ENCODE measurements at regions not wholly inside any gene's neighbourhood (a gene's known extent, or its start where the extent isn't known, plus 50 kb on each side); places are given as distances from the start of the nearest gene placed in this dataset.
"Not testable (repeated sequence)": the region's sequence is repeated elsewhere in the genome, so short reads cannot be mapped to it uniquely, and the experiment has no call there.

- H3K27me3 Mint-ChIP-seq, result no peaks in the 10 kb centered on the region
- Histone ChIP-seq H3K36me3 (ENCODE audit: insufficient read depth, low read length) (no peaks in the 10 kb centered on the region), H3K4me1 (ENCODE audit: insufficient read depth, low read length) (no peaks in the 10 kb centered on the region), H3K27me3 (ENCODE audit: insufficient read depth, low read length) (no peaks in the 10 kb centered on the region), H3K27ac (ENCODE audit: low read depth, low read length) (no peak overlapping the region), H3K4me3 (ENCODE audit: low read length in 2 of 2) (no peak overlapping the region), H3K9me3 (ENCODE audit: control insufficient read depth in 1 of 2, low read length in 2 of 2) (peaks cover 0 to 3% of the 10 kb centered on the region in 2 donors)
- CTCF ChIA-PET (ENCODE audit: partially characterized antibody), result no interaction called here
- no peaks in the 10 kb centered on the region for H3K4me1 Mint-ChIP-seq
- H3K27ac Mint-ChIP-seq, result no peak overlapping the region
- no peaks in the 10 kb centered on the region for H3K36me3 Mint-ChIP-seq
- POLR2A ChIA-PET (ENCODE audit: partially characterized antibody), result no interaction called here
- H3K4me3 Mint-ChIP-seq, result no peak overlapping the region
- intact Hi-C loops (cut with micrococcal nuclease), result no loop called here
- no peak for DNase-seq
- peaks cover 0 to 5% (median 4%) of the 10 kb centered on the region in 8 donors for H3K9me3 Mint-ChIP-seq
These were observed 674.0 kb upstream of the SOX9 start for GRCh38 chr17:71446645-71447437.

- no peak overlapping the region for H3K27ac Mint-ChIP-seq
- no peaks in the 10 kb centered on the region for H3K4me1 Mint-ChIP-seq
- no peak overlapping the region for H3K4me3 ChIP-seq (ENCODE audit: low read length in 2 of 2)
- H3K4me3 Mint-ChIP-seq, result no peak overlapping the region
- no peaks in the 10 kb centered on the region for H3K27me3 ChIP-seq (ENCODE audit: insufficient read depth, low read length)
- H3K27ac ChIP-seq (ENCODE audit: low read depth, low read length), result no peak overlapping the region
- peaks cover 0 to 5% (median 4%) of the 10 kb centered on the region in 8 donors for H3K9me3 Mint-ChIP-seq
- no peak for DNase-seq
- no peaks in the 10 kb centered on the region for H3K36me3 Mint-ChIP-seq
- intact Hi-C loops (cut with micrococcal nuclease), result no loop called here
- no peaks in the 10 kb centered on the region for H3K36me3 ChIP-seq (ENCODE audit: insufficient read depth, low read length)
- ChIA-PET POLR2A (ENCODE audit: partially characterized antibody) (no interaction called here), CTCF (ENCODE audit: partially characterized antibody) (no interaction called here)
- no peaks in the 10 kb centered on the region for H3K4me1 ChIP-seq (ENCODE audit: insufficient read depth, low read length)
- H3K27me3 Mint-ChIP-seq, result no peaks in the 10 kb centered on the region
- H3K9me3 ChIP-seq (ENCODE audit: control insufficient read depth in 1 of 2, low read length in 2 of 2), result peaks cover 0 to 3% of the 10 kb centered on the region in 2 donors
These were observed 673.2 kb upstream of the SOX9 start for GRCh38 chr17:71447644-71448043.

- H3K27ac ChIP-seq (ENCODE audit: low read depth, low read length); H3K27me3 Mint-ChIP-seq; H3K27ac Mint-ChIP-seq; H3K4me3 Mint-ChIP-seq; H3K36me3 Mint-ChIP-seq; H3K4me1 ChIP-seq (ENCODE audit: insufficient read depth, low read length); H3K27me3 ChIP-seq (ENCODE audit: insufficient read depth, low read length); POLR2A ChIA-PET (ENCODE audit: partially characterized antibody); H3K4me1 Mint-ChIP-seq; intact Hi-C loops (cut with micrococcal nuclease); DNase-seq; H3K9me3 Mint-ChIP-seq; H3K9me3 ChIP-seq (ENCODE audit: control insufficient read depth in 1 of 2, low read length in 2 of 2); CTCF ChIA-PET (ENCODE audit: partially characterized antibody); H3K4me3 ChIP-seq (ENCODE audit: low read length in 2 of 2); H3K36me3 ChIP-seq (ENCODE audit: insufficient read depth, low read length): not testable (repeated sequence)
These were observed 670.2 kb upstream of the SOX9 start for GRCh38 chr17:71450657-71451056.

GRCh38 chr17:71453876-71454422, 666.9 kb upstream of the SOX9 start:
- H3K4me1 ChIP-seq (ENCODE audit: insufficient read depth, low read length), result no peaks in the 10 kb centered on the region
- CTCF ChIA-PET (ENCODE audit: partially characterized antibody), result no interaction called here
- H3K4me3 Mint-ChIP-seq, result no peak overlapping the region

GRCh38 chr17:71455219-71455618, 665.6 kb upstream of the SOX9 start:
- H3K4me1 ChIP-seq (ENCODE audit: insufficient read depth, low read length), result no peaks in the 10 kb centered on the region
- H3K36me3 ChIP-seq (ENCODE audit: insufficient read depth, low read length), result no peaks in the 10 kb centered on the region
- POLR2A ChIA-PET (ENCODE audit: partially characterized antibody), result no interaction called here
- no peak for DNase-seq
- Mint-ChIP-seq H3K9me3 (peaks cover 0 to 8% (median 4%) of the 10 kb centered on the region in 8 donors), H3K4me3 (no peak overlapping the region), H3K27ac (no peak overlapping the region), H3K27me3 (no peaks in the 10 kb centered on the region), H3K4me1 (no peaks in the 10 kb centered on the region), H3K36me3 (no peaks in the 10 kb centered on the region)
- H3K27ac ChIP-seq (ENCODE audit: low read depth, low read length), result no peak overlapping the region
- intact Hi-C loops (cut with micrococcal nuclease), result no loop called here
- H3K27me3 ChIP-seq (ENCODE audit: insufficient read depth, low read length), result no peaks in the 10 kb centered on the region
- H3K9me3 ChIP-seq (ENCODE audit: control insufficient read depth in 1 of 2, low read length in 2 of 2), result no peaks in the 10 kb centered on the region
- CTCF ChIA-PET (ENCODE audit: partially characterized antibody), result no interaction called here
- no peak overlapping the region for H3K4me3 ChIP-seq (ENCODE audit: low read length in 2 of 2)

More at GRCh38 chr17:71453876-71454422, 666.9 kb upstream of the SOX9 start:
- intact Hi-C loops (cut with micrococcal nuclease), result no loop called here
- no peak overlapping the region for H3K27ac ChIP-seq (ENCODE audit: low read depth, low read length)
- Mint-ChIP-seq H3K9me3 (peaks cover 0 to 5% (median 3%) of the 10 kb centered on the region in 8 donors), H3K27me3 (no peaks in the 10 kb centered on the region), H3K27ac (no peak overlapping the region), H3K4me1 (no peaks in the 10 kb centered on the region), H3K36me3 (no peaks in the 10 kb centered on the region)
- H3K27me3 ChIP-seq (ENCODE audit: insufficient read depth, low read length), result no peaks in the 10 kb centered on the region
- H3K9me3 ChIP-seq (ENCODE audit: control insufficient read depth in 1 of 2, low read length in 2 of 2), result no peaks in the 10 kb centered on the region
- no peak overlapping the region for H3K4me3 ChIP-seq (ENCODE audit: low read length in 2 of 2)
- H3K36me3 ChIP-seq (ENCODE audit: insufficient read depth, low read length), result no peaks in the 10 kb centered on the region
- DNase-seq, result no peak
- POLR2A ChIA-PET (ENCODE audit: partially characterized antibody), result no interaction called here

GRCh38 chr17:71458322-71458721, 662.5 kb upstream of the SOX9 start:
- H3K27me3 ChIP-seq (ENCODE audit: insufficient read depth, low read length), result no peaks in the 10 kb centered on the region

GRCh38 chr17:71460943-71461342, 659.9 kb upstream of the SOX9 start:
- no peaks in the 10 kb centered on the region for H3K36me3 Mint-ChIP-seq
- no peaks in the 10 kb centered on the region for H3K4me1 Mint-ChIP-seq
- ChIA-PET CTCF (ENCODE audit: partially characterized antibody) (no interaction called here), POLR2A (ENCODE audit: partially characterized antibody) (no interaction called here)
- no peak overlapping the region for H3K27ac Mint-ChIP-seq
- H3K27me3 Mint-ChIP-seq, result peaks cover 0 to 1% of the 10 kb centered on the region in 2 donors
- peaks cover 0 to 18% (median 5%) of the 10 kb centered on the region in 8 donors for H3K9me3 Mint-ChIP-seq
- intact Hi-C loops (cut with micrococcal nuclease), result no loop called here
- no peak for DNase-seq
- no peak overlapping the region for H3K27ac ChIP-seq (ENCODE audit: low read depth, low read length)
- no peaks in the 10 kb centered on the region for H3K4me1 ChIP-seq (ENCODE audit: insufficient read depth, low read length)
- no peak overlapping the region for H3K4me3 ChIP-seq (ENCODE audit: low read length in 2 of 2)
- no peaks in the 10 kb centered on the region for H3K27me3 ChIP-seq (ENCODE audit: insufficient read depth, low read length)
- no peaks in the 10 kb centered on the region for H3K9me3 ChIP-seq (ENCODE audit: control insufficient read depth in 1 of 2, low read length in 2 of 2)
- H3K36me3 ChIP-seq (ENCODE audit: insufficient read depth, low read length), result no peaks in the 10 kb centered on the region
- no peak overlapping the region for H3K4me3 Mint-ChIP-seq

More at GRCh38 chr17:71458322-71458721, 662.5 kb upstream of the SOX9 start:
- Mint-ChIP-seq H3K9me3 (peaks cover 0 to 14% (median 4%) of the 10 kb centered on the region in 8 donors), H3K27me3 (no peaks in the 10 kb centered on the region), H3K36me3 (no peaks in the 10 kb centered on the region), H3K4me3 (no peak overlapping the region), H3K27ac (no peak overlapping the region), H3K4me1 (no peaks in the 10 kb centered on the region)
- intact Hi-C loops (cut with micrococcal nuclease), result no loop called here
- Histone ChIP-seq H3K9me3 (ENCODE audit: control insufficient read depth in 1 of 2, low read length in 2 of 2) (no peaks in the 10 kb centered on the region), H3K36me3 (ENCODE audit: insufficient read depth, low read length) (no peaks in the 10 kb centered on the region), H3K27ac (ENCODE audit: low read depth, low read length) (no peak overlapping the region), H3K4me1 (ENCODE audit: insufficient read depth, low read length) (no peaks in the 10 kb centered on the region), H3K4me3 (ENCODE audit: low read length in 2 of 2) (no peak overlapping the region)
- DNase-seq, result no peak
- CTCF ChIA-PET (ENCODE audit: partially characterized antibody), result no interaction called here
- POLR2A ChIA-PET (ENCODE audit: partially characterized antibody), result no interaction called here

Measured in CD4-positive, alpha-beta memory T cell (primary cell).